Sciatic nerve (tissue), 1 donor: ENCODE measurements at regions not wholly inside any gene's neighbourhood (a gene's known extent, or its start where the extent isn't known, plus 50 kb on each side); places are given as distances from the start of the nearest gene placed in this dataset. TPM values are rescaled to one million over a fixed set of nuclear protein-coding genes. Genes with fewer than 3 reads are reported as not detected.

ENCODE experiments used
- microRNA-seq: library from miRNA; unstranded; fragments of <30 nt; microRNA quantifications from one replicate; pipeline ENCODE4 v1.2.0, GENCODE V29; 2020
- donor health status: DM: no; HTN: no; CAD: no.

Small RNAs in the stretch of these regions (microRNA-seq; reads per million reads assigned to microRNA genes)
- not detected for gene MIR320D2
